ENCODE measurements at regions not wholly inside any gene's neighbourhood (a gene's known extent, or its start where the extent isn't known, plus 50 kb on each side); places are given as distances from the start of the nearest gene placed in this dataset.
A peak's percentile ranks its signal among the peaks of the same experiment; 100 is the strongest.

GRCh38 chr1:109826446-109826845, 62.7 kb upstream of the EPS8L3 start:
- H3K4me1 ChIP-seq (ENCODE audit: control insufficient read depth in 1 of 2, insufficient read depth in 1 of 2, low read depth in 1 of 2, low read length in 1 of 2), result peaks cover 64% of the 10 kb centered on the region in 2 experiments
- no peaks in the 10 kb centered on the region for H3K27me3 ChIP-seq
- TF ChIP-seq, protein P1, sequence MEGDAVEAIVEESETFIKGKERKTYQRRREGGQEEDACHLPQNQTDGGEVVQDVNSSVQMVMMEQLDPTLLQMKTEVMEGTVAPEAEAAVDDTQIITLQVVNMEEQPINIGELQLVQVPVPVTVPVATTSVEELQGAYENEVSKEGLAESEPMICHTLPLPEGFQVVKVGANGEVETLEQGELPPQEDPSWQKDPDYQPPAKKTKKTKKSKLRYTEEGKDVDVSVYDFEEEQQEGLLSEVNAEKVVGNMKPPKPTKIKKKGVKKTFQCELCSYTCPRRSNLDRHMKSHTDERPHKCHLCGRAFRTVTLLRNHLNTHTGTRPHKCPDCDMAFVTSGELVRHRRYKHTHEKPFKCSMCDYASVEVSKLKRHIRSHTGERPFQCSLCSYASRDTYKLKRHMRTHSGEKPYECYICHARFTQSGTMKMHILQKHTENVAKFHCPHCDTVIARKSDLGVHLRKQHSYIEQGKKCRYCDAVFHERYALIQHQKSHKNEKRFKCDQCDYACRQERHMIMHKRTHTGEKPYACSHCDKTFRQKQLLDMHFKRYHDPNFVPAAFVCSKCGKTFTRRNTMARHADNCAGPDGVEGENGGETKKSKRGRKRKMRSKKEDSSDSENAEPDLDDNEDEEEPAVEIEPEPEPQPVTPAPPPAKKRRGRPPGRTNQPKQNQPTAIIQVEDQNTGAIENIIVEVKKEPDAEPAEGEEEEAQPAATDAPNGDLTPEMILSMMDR (IDR thresholded peaks at IDR 0.05), result no peak
- no peak overlapping the region for H3K4me3 ChIP-seq (ENCODE audit: low read depth in 1 of 2, low read length in 1 of 2)
- no peaks in the 10 kb centered on the region for H3K9me3 ChIP-seq
- H3K36me3 ChIP-seq, result no peaks in the 10 kb centered on the region
- peak overlapping the region; percentile 92 for H3K27ac ChIP-seq

GRCh38 chr1:109824349-109825115, 60.8 kb upstream of the EPS8L3 start:
- TF ChIP-seq, protein P1 (IDR thresholded peaks at IDR 0.05), result no peak
- Histone ChIP-seq H3K27me3 (no peaks in the 10 kb centered on the region), H3K36me3 (no peaks in the 10 kb centered on the region), H3K4me1 (ENCODE audit: control insufficient read depth in 1 of 2, insufficient read depth in 1 of 2, low read depth in 1 of 2, low read length in 1 of 2) (peaks cover 83% of the 10 kb centered on the region in 2 experiments), H3K4me3 (ENCODE audit: low read depth in 1 of 2, low read length in 1 of 2) (no peak overlapping the region), H3K9me3 (no peaks in the 10 kb centered on the region), H3K27ac (peak overlapping the region; percentile 92)

DNA sequence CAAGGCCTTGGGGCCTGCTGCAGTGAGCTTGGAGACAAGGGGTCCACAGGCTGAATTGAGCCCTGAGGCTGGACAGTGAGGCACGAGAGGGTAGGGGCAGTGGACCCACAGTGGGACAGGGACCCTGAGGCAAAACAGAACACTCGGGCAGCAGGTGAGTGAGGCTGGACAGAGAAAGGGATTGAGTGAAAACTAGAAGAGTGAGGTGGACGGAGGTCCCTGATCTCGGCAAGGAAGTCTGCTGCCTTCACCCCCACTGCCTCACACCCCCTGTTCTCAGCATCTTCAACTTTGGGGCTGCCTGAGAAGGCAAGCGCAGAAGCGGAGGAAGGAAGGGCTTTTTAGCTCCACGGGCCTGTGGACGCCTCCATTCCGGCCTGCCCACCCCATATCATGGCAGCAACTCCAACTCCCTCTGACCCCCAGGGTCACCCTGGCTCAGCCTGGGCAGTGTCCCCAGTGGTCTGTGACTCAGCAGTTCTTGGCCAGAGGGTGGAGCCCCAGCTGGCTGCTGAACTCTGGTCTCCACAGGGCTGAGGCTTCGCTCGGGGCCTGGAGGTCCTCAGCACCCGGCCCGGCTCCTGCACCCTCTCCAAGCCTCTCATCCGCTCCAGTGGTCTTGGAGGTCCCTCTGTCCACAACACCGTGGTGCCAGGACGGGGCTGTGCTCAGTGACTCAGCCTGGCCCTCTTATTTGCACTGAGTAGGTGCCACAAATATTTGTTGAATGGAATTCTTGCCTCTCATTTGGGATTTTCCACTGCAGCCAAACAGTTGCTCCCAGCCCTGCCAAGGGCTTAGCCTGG, 60.0 kb upstream of the EPS8L3 start:
- TF ChIP-seq, protein P1 (IDR thresholded peaks at IDR 0.05), result no peak
- Histone ChIP-seq H3K4me3 (ENCODE audit: low read depth in 1 of 2, low read length in 1 of 2) (no peak overlapping the region), H3K36me3 (no peaks in the 10 kb centered on the region), H3K4me1 (ENCODE audit: control insufficient read depth in 1 of 2, insufficient read depth in 1 of 2, low read depth in 1 of 2, low read length in 1 of 2) (peaks cover 91% of the 10 kb centered on the region in 2 experiments), H3K27me3 (no peaks in the 10 kb centered on the region), H3K9me3 (no peaks in the 10 kb centered on the region), H3K27ac (peak overlapping the region; percentile 92)

GRCh38 chr1:109822749-109823542, 59.2 kb upstream of the EPS8L3 start:
- Histone ChIP-seq H3K9me3 (no peaks in the 10 kb centered on the region), H3K27me3 (no peaks in the 10 kb centered on the region), H3K4me3 (ENCODE audit: low read depth in 1 of 2, low read length in 1 of 2) (peak overlapping the region in 1 of 2 experiments; percentile 38), H3K27ac (peak overlapping the region; percentile 92), H3K36me3 (no peaks in the 10 kb centered on the region), H3K4me1 (ENCODE audit: control insufficient read depth in 1 of 2, insufficient read depth in 1 of 2, low read depth in 1 of 2, low read length in 1 of 2) (peaks cover 99% of the 10 kb centered on the region in 2 experiments)
- TF ChIP-seq, protein P1 (IDR thresholded peaks at IDR 0.05), result no peak

Measured in neutrophil (primary cell).